Amniotic epithelial cell (primary cell): ENCODE measurements at regions not wholly inside any gene's neighbourhood (a gene's known extent, or its start where the extent isn't known, plus 50 kb on each side); places are given as distances from the start of the nearest gene placed in this dataset.
"Not testable (repeated sequence)": the region's sequence is repeated elsewhere in the genome, so short reads cannot be mapped to it uniquely, and the experiment has no call there.

Source experiments
- DNase-seq: peaks from one replicate; pipeline ENCODE4 v3.0.0-alpha.2; 2010; ENCODE audit warnings: low read depth

GRCh38 chr12:84043355-84043754 is 869.2 kb downstream of the SLC6A15 start:
- DNase-seq, result no peak

GRCh38 chr12:84038242-84038641 is 874.4 kb downstream of the SLC6A15 start:
- no peak for DNase-seq

GRCh38 chr12:84036912-84037311 is 875.7 kb downstream of the SLC6A15 start:
- DNase-seq, result no peak

DNA sequence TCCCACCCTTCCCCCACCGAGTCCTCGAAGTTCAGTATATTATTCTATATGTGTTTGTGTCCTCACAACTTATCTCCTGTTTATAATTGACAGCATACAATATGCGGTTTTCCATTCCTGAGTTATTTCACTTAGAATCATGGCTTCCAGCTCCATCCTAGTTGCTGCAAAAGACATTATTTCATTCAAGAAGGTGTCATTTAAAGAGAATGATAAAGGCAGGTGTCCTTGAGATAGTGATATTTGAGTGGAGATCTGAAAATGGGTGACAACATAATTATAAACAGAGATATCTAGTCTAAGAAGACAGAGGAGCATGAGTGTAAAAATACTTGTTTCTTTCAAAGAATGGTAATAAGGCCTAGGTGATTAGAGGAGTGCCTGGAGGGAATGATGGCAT is 876.8 kb downstream of the SLC6A15 start:
- no peak for DNase-seq

DNA sequence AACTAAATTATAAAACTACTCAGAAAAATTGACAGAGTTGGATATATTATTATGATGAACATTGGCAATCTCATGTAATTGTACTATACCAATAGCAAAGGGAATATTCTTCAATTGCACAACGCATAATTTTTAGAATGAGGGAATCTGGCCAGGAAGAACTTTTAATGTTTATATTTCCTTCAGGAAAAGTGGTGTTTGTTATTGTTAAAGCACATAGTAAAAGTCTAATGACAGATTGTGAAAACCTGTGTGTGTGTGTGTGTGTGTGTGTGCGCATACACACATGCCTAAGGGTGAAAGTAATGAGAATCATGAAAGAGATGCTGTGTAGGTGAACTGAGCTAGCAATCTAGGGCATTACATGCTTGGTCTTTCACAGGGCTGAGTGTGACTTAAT is 877.7 kb downstream of the SLC6A15 start:
- no peak for DNase-seq

- DNase-seq, result no peak
Observed at GRCh38 chr12:84033162-84033561, 879.4 kb downstream of the SLC6A15 start.

DNA sequence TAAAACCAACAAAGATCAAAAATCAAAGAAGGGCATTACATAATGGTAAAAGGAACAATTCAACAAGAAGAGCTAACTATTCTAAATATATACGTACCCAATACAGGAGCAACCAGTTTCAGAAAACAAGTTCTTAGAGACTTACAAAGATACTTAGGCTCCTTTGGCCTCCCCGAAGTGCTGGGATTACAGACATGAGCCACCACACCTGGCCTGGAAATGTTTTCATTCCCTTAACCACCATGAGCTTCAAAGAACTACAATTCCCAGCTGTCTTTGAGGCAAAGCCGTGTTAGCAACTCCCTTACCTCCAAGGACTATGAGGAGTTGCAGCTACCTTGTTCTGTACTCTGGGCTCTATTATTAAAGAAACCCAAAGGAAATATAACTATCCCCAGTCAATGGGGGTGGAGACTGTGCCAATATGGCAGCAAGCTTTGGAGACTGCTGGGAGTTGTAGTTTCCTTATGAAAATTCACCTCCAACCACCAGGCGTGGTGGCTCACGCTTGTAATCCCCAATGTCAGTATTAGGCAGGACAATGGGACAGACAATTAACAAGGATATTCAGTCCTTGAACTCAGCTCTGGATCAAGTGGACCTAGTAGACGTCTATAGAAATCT is 893.9 kb downstream of the SLC6A15 start:
- DNase-seq, result not testable (repeated sequence)

GRCh38 chr12:84016956-84017355 is 895.6 kb downstream of the SLC6A15 start:
- DNase-seq, result no peak

DNA sequence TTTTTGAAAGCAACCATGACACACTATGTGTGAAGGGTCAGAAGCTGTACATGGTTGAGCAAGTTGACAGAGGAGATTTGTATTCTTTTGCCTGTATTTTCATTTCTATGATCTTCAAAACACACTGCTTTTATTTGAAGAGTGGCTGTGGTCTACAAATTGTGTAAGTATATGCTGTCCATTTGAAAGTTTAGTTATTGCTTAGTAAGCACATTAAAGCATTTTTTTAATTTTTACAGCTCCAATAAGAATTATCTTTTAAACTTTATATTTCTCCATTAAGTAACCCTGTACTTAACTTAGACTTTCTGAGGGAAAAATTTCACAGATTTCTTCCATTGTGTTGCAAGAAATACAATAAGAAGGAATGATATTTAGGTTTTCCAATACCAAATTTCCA is 915.2 kb downstream of the SLC6A15 start:
- DNase-seq, result no peak

GRCh38 chr12:83996671-83997070 is 915.9 kb downstream of the SLC6A15 start:
- no peak for DNase-seq

- DNase-seq, result no peak
Observed at GRCh38 chr12:83985084-83985483, 927.5 kb downstream of the SLC6A15 start.

GRCh38 chr12:83980398-83980797 is 932.2 kb downstream of the SLC6A15 start:
- no peak for DNase-seq

DNA sequence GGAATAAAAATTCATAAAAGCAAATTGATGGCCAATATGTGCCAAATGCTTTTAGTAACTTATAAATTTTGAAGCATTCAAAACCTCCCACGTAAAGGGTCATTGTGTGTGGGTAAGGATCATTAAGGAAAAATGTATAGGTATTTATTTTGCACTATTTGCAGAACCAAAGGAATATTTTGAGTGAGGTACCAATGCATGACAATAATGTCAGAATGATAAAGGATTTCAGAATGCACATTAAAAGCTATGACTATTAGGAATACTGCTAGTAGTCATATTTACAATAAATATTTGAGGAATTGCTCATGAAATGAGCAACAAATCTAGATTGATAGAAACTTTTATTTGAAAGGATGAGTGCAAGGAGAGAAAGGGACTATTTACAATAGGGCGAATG is 932.8 kb downstream of the SLC6A15 start:
- no peak for DNase-seq

DNA sequence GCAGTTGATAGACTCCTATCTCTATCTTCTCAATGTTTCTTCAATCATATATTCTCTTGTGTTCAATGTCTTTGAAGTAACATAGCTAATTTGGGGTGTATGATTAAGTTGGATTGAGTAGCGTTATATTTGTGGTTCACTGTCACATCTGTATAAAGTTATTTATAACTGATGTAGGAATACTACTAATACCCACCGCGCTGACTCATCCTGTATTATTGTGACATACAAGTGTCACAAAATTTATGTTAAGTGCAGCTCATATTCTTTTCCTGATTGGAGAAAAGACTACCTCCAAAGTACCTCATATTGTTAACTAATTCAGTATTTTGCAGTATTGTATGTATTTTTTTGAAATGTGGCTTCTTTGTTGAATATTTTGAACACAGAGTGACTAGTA is 940.8 kb downstream of the SLC6A15 start:
- no peak for DNase-seq

DNA sequence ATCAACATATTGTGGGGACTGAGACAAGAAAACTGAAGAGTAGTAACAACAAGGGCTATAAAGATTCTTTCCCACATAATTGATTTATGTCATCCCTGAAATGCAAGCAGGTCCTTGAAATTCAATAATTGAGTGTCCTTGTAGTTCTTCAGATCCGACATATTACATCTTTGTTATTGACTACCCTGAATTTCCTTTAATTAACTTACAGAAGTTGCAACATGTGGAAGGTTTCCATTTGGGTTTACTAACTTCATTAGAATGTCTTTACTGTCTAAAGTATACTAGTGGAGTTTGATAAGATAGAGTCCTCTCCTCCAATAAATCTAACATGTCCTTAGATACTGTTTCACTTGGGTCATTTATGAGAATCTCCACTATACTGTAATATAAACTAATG is 951.8 kb downstream of the SLC6A15 start:
- DNase-seq, result no peak

DNA sequence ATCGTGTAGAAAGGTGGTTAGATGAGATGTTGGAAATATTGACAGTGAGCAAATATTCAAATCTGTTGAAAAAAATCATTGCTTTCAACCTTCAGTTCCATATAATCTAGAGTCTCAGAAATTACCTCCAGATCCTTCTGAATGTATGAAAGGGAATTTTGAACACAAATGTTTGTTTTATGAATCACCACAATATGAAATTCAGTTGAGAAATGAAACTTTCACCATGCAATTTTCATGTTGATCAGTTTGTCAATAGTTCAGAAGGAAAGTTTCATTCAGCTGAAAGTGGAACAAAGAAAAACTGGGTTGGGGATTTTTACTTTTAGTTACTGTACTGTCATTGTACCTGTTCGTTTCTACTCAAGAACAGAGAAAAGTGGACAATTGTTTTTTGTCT is 953.6 kb downstream of the SLC6A15 start:
- DNase-seq, result no peak

- peak; percentile 18 for DNase-seq
Observed at GRCh38 chr12:83954956-83955601, 957.5 kb downstream of the SLC6A15 start.

- DNase-seq, result no peak
Observed at GRCh38 chr12:83954071-83954789, 958.4 kb downstream of the SLC6A15 start.

- DNase-seq, result peak; percentile 63
Observed at GRCh38 chr12:83945871-83946270, 966.7 kb downstream of the SLC6A15 start.

GRCh38 chr12:83939718-83940117 is 972.9 kb downstream of the SLC6A15 start:
- DNase-seq, result no peak

GRCh38 chr12:83933615-83934014 is 979.0 kb downstream of the SLC6A15 start:
- no peak for DNase-seq

- DNase-seq, result no peak
Observed at GRCh38 chr12:83932011-83932410, 980.6 kb downstream of the SLC6A15 start.

DNA sequence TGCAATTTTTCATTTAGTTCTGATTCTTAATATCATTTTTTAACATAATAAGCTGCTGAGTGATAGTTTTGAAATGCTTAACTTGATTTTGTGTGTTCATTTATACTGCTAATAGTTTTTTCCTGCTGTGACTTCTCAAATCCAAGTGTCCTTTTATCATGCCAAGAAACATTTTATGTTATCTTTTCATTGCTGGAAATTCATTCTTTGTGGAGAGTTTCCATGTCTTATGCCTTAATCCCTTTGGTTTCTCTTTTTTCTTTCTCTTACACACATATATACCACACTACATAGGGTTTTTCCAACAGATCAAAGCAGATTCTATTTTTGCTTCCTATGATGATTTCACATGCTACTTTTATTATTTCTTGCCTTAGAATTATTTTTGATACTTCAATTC is 981.1 kb downstream of the SLC6A15 start:
- no peak for DNase-seq
